Lower leg skin (tissue), 3 donors: ENCODE measurements at regions not wholly inside any gene's neighbourhood (a gene's known extent, or its start where the extent isn't known, plus 50 kb on each side); places are given as distances from the start of the nearest gene placed in this dataset.

Source experiments
- POLR2A ChIP-seq, 2 donors: fragments of 450-650 bp; IDR thresholded peaks; one replicate each; pipeline ENCODE4 v1.6.1; 2016 to 2017; ENCODE audit warnings: antibody characterized with exemption in 2 of 2, mild to moderate bottlenecking in 1 of 2, moderate library complexity in 1 of 2
- TF ChIP-seq, protein P1 (sequence below), 3 donors: fragments of 450-650 bp; IDR thresholded peaks; one replicate each; pipeline ENCODE4 v1.5.1; 2016; ENCODE audit warnings: antibody characterized with exemption in 3 of 3, mild to moderate bottlenecking in 3 of 3, moderate library complexity in 2 of 3

DNA sequence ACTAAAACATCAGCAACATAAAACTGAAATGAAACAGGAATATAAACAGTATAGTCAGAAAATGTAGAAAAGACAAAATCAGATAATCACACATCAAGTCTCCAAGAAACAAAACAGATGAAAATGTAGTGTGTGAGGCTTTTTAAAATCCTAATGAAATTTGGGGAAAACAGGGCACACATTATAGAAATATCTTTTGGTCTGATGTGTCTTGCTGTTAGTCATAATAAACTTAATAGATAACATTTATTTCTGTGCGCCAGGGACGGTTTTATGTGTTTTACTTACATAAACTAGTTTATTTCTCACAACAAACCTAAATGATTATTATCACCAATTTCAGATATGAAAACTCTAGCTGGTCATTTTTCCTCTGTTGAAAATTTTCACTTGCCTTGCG, 293.9 kb upstream of the GATB start:
- TF ChIP-seq, protein P1, sequence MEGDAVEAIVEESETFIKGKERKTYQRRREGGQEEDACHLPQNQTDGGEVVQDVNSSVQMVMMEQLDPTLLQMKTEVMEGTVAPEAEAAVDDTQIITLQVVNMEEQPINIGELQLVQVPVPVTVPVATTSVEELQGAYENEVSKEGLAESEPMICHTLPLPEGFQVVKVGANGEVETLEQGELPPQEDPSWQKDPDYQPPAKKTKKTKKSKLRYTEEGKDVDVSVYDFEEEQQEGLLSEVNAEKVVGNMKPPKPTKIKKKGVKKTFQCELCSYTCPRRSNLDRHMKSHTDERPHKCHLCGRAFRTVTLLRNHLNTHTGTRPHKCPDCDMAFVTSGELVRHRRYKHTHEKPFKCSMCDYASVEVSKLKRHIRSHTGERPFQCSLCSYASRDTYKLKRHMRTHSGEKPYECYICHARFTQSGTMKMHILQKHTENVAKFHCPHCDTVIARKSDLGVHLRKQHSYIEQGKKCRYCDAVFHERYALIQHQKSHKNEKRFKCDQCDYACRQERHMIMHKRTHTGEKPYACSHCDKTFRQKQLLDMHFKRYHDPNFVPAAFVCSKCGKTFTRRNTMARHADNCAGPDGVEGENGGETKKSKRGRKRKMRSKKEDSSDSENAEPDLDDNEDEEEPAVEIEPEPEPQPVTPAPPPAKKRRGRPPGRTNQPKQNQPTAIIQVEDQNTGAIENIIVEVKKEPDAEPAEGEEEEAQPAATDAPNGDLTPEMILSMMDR (IDR thresholded peaks at IDR 0.05): no peak
- no peak for TF ChIP-seq POLR2A (IDR thresholded peaks at IDR 0.05)
